Fibroblast of upper back skin (primary cell): ENCODE measurements at regions not wholly inside any gene's neighbourhood (a gene's known extent, or its start where the extent isn't known, plus 50 kb on each side); places are given as distances from the start of the nearest gene placed in this dataset.

ENCODE experiments used
- DNase-seq: peaks from one replicate; pipeline ENCODE4 v3.0.0-alpha.2; 2013

DNA sequence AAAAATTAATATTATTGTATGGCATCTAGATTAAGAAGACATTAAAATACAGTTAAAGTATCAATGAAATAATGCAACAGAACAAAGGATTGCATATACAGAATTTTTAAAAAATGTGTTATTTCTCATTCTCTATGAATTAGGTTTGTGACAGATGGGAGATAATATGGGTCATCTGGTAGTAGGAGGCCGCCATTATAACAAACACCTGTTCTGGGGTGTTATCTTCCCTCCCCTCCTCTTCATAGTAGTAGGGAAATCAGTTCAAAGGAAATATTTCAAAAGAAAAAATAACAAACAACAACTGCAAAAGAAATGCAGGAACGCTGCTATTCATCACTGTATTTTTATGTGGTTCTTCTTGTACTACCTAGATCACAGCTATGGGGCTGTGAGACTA is 187.0 kb upstream of the ATP2B1 start:
- no peak for DNase-seq

- no peak for DNase-seq
Measured at GRCh38 chr12:89895101-89895500, 186.5 kb upstream of the ATP2B1 start.

GRCh38 chr12:89893972-89894706 is 185.5 kb upstream of the ATP2B1 start:
- DNase-seq = peak; percentile 81

DNA sequence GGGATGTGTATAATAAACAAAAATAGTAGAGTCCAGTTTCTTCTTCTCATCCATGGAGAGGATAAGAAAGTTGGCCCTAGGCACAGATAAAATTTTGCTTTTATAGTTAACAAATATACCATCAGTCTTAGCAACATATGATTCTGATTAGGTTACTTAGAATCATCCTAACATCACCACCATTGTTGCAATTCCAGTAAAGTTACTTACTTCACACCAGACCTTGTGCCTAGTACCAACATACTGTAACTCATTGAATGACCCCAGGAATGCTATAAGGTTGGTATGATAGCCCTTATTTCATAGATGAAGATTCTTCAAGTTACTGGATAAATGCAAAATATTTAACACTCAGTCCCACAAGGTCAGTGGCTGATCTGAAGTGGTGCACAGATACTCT is 183.8 kb upstream of the ATP2B1 start:
- DNase-seq = peak; percentile 46

DNA sequence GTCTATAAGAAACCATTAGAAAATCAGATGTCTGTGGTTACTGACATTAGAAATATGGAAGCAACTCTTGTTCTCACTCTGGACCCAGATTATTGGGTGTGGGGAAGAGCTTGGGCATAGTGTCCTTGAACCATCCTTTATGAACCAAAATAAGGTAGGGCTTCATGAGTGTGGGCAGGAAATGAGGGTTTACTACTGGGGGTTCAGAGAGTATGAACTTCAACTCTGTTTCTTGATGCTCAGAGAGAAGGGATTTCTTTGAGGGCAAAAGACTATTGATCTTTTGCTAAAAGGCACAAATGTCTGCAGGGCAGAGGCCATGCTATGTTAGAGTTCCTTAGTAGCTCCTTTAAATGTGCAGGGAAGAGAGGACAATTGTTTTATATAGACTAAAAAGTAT is 183.3 kb upstream of the ATP2B1 start:
- no peak for DNase-seq

DNA sequence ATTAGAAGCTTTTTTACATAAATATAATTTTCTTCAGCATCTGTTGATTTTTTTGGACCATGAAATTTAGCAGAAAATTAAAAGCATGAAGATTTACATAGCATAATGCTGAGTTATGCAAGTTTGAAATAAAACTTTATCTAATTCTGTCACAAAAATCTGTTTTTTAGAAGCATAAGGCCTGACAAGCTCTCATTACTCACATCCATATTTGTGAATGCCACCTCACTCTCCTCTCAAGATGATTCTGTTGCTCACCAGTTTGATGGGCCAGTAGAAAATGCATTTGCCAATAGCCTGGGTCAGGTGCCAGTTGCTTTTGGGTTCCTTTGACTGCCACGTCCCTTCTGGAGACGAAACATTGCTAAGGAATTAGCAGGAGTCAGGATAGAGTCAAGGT is 181.5 kb upstream of the ATP2B1 start:
- no peak for DNase-seq

- DNase-seq = peak; percentile 79
Measured at GRCh38 chr12:89889062-89889461, 180.4 kb upstream of the ATP2B1 start.

- DNase-seq = no peak
Measured at GRCh38 chr12:89884952-89885351, 176.3 kb upstream of the ATP2B1 start.

GRCh38 chr12:89884416-89884898 is 175.8 kb upstream of the ATP2B1 start:
- peak; percentile 22 for DNase-seq

DNA sequence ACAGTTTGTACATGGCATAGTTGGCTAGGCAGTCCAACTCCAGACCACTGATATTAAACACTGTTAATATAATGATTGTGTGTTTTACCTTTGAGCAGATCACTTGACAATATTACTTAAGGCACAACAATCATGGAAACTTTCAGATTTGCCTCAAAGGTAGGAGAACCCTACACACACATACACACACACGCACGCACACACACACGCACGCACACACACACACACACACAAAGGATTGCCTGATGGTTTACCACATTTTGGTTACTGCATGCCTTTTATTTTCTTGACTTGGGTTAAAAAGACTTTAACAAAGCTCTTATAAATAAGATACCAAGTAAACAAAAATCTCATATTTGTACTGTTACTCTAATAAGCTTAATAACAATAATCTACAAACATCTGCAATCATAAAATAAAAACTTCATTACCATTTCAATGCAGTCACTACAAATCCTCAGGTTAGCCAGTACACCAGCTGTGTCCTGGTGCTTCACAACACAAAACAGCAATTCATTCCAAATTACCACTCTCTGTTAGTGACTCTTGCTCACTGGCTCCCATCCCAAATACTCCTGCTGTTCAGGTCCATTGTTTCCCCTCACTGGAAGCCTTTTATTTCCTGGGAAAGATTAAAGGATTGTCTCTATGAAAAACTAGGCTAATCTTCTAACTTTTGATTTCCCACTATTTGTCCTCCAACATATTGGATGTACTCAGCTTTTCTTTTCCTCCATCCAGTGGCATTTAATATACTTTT is 175.2 kb upstream of the ATP2B1 start:
- DNase-seq = peak; percentile 42

DNA sequence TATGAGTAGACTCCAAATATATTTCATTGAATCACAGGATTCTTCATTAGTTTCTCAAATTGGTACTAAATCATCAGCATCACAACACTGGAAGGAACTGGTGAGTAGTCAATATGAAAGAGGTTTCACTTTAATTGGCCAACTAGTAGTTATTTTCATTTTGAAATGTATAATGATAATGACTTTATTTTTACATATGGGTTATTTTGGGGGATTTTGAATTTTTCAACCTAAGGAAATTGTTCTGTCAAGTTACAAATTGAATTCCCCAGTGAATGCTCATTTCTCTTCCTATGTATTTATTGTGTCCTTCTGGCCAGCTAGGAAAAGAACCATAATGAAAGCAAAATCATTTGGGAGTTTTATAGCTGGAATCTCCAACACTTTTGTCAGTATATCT is 174.2 kb upstream of the ATP2B1 start:
- no peak for DNase-seq

GRCh38 chr12:89882050-89882449 is 173.4 kb upstream of the ATP2B1 start:
- DNase-seq = peak; percentile 70

DNA sequence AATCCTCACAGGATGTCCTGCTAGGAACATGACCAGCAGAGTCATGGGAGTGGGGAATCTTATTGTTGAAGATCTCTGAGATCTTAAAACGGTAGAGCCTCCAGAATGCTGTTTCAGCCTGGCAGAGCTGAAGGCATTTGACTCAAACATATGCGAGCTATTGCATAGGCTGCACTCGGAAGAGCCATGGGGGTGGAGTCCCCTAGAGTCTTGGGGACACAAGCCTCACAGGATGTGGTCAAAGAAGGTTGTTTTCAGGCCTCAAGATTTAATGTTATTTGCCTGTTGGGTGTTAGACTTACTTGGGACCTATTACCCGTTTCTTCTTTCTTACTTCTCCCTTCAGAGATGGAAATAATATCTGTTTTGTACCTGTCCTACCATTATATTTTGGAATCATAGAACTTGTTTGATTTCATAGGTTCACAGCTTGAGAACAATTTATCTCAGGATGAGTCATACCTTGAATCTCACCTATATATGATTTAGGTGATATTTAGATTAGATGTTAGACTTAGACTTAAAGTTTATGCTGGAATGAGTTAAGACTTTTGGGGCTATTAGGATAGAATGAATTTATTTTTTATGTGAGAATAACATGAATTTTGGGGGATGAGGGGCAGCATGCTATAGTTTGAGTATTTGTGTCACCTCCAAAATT is 172.2 kb upstream of the ATP2B1 start:
- no peak for DNase-seq

GRCh38 chr12:89879766-89880165 is 171.1 kb upstream of the ATP2B1 start:
- no peak for DNase-seq

DNA sequence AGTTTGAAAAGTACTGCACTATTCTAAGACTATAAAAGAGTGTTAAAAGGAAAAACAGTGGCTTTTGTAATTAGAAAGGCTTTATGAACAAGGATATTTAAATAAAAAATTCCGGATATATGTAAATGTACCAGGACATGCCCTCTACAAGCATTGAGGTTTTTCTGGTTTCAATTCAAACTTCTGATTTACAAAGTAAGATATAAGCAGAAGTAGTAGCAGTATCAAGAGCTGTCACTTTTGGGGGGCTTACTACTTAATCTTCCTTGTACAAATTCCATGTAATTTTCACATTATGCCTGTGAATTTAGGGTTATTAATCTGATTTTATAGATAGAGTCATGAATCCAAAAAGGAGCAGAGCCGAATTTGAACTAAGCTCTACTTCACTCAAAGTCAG is 170.3 kb upstream of the ATP2B1 start:
- no peak for DNase-seq

- DNase-seq = no peak
Measured at GRCh38 chr12:89878327-89878726, 169.7 kb upstream of the ATP2B1 start.

DNA sequence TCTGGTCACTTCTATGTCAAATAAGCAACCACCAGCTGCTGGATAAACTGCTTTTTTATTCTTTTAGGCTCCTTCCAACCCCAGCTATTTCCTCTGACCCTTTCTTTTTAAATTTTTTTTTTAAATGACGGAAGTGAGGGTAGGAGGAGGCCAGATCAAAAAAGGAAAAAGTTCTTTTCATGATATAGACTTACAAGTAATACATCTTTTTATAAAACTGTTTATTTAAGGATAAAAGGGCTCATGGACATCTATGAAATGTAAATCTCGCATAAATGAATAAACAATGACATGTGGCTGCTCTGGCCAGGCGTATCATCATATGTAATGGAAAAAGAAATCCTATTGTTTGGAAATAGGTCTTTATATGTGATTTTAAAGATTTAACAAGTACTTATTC is 169.0 kb upstream of the ATP2B1 start:
- no peak for DNase-seq

GRCh38 chr12:89877136-89877535 is 168.5 kb upstream of the ATP2B1 start:
- DNase-seq = no peak

DNA sequence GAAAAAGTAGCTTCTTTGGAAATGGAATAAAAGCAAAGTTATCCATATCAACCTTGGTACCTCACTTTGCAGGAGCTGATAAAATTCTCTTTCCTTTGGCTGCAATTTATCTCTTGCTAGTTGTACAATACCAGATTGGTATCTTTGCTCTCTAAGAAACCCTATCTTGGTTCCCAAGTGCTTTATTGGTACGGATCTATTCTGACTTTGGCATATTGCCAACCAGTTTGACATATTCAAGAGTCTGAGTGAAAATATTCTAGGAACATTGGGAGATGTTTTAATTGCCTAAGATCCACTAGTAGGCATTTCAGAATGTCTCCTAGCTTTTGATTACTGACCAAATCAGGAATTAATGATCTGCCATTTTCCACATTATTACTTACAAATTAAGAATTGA is 167.2 kb upstream of the ATP2B1 start:
- DNase-seq = no peak

- DNase-seq = no peak
Measured at GRCh38 chr12:89875225-89875624, 166.6 kb upstream of the ATP2B1 start.

- DNase-seq = peak; percentile 12
Measured at GRCh38 chr12:89874146-89874545, 165.5 kb upstream of the ATP2B1 start.

GRCh38 chr12:89873745-89874144 is 165.1 kb upstream of the ATP2B1 start:
- peak; percentile 5 for DNase-seq

- DNase-seq = no peak
Measured at GRCh38 chr12:89872922-89873630, 164.4 kb upstream of the ATP2B1 start.
